ENCODE measurements at regions not wholly inside any gene's neighbourhood (a gene's known extent, or its start where the extent isn't known, plus 50 kb on each side); places are given as distances from the start of the nearest gene placed in this dataset.

GRCh38 chr15:92843326-92843725 lies 56.8 kb upstream of the CHD2 start:
- Mint-ChIP-seq H3K4me1 (peaks cover 16% of the 10 kb centered on the region), H3K27me3 (ENCODE audit: insufficient read depth, low read depth, poor library complexity) (peaks cover 12% of the 10 kb centered on the region), H3K4me3 (no peak overlapping the region), H3K36me3 (ENCODE audit: low read depth) (no peaks in the 10 kb centered on the region), H3K27ac (no peak overlapping the region), H3K9me3 (no peaks in the 10 kb centered on the region)
- Histone ChIP-seq H3K4me3 (no peak overlapping the region), H2AFZ (peak overlapping the region; percentile 38; the same call in 1 of the 2 replicates), H3K27ac (ENCODE audit: low read depth) (no peak overlapping the region), H3K9me2 (ENCODE audit: insufficient read depth) (no peaks in the 10 kb centered on the region), H3K79me2 (replicated peaks; ENCODE audit: insufficient read depth) (no peaks in the 10 kb centered on the region), H4K20me1 (replicated peaks; ENCODE audit: insufficient read depth) (no peaks in the 10 kb centered on the region), H3K27me3 (ENCODE audit: insufficient read depth) (no peaks in the 10 kb centered on the region), H3K4me1 (ENCODE audit: insufficient read depth) (peaks cover 6% of the 10 kb centered on the region), H3K4me2 (no peak overlapping the region), H3F3A (replicated peaks; ENCODE audit: low read depth) (no peaks in the 10 kb centered on the region), H3K36me3 (ENCODE audit: insufficient read depth) (no peaks in the 10 kb centered on the region)
- ATAC-seq (no peak), DNase-seq (ENCODE audit: low spot score) (no peak)
- TF ChIP-seq JUNB (IDR thresholded peaks at IDR 0.05; ENCODE audit: unreplicated experiment) (no peak), STAT1 (IDR thresholded peaks at IDR 0.05; ENCODE audit: unreplicated experiment) (no peak), CREB1 (CRISPR knock-in tag; IDR thresholded peaks at IDR 0.05; ENCODE audit: low read depth) (no peak), EZH2phosphoT487 (IDR thresholded peaks at IDR 0.05; ENCODE audit: unreplicated experiment) (no peak), NANOG (IDR thresholded peaks at IDR 0.05; ENCODE audit: borderline replicate concordance) (no peak), POLR2AphosphoS5 (IDR thresholded peaks at IDR 0.05; ENCODE audit: low read depth) (no peak), EZH2 (IDR thresholded peaks at IDR 0.05; ENCODE audit: low read depth, unreplicated experiment) (no peak), ZNF331 (CRISPR knock-in tag; IDR thresholded peaks at IDR 0.05; ENCODE audit: low read depth) (no peak), ZNF114 (CRISPR knock-in tag; IDR thresholded peaks at IDR 0.05) (no peak)
- TF ChIP-seq, protein P1, sequence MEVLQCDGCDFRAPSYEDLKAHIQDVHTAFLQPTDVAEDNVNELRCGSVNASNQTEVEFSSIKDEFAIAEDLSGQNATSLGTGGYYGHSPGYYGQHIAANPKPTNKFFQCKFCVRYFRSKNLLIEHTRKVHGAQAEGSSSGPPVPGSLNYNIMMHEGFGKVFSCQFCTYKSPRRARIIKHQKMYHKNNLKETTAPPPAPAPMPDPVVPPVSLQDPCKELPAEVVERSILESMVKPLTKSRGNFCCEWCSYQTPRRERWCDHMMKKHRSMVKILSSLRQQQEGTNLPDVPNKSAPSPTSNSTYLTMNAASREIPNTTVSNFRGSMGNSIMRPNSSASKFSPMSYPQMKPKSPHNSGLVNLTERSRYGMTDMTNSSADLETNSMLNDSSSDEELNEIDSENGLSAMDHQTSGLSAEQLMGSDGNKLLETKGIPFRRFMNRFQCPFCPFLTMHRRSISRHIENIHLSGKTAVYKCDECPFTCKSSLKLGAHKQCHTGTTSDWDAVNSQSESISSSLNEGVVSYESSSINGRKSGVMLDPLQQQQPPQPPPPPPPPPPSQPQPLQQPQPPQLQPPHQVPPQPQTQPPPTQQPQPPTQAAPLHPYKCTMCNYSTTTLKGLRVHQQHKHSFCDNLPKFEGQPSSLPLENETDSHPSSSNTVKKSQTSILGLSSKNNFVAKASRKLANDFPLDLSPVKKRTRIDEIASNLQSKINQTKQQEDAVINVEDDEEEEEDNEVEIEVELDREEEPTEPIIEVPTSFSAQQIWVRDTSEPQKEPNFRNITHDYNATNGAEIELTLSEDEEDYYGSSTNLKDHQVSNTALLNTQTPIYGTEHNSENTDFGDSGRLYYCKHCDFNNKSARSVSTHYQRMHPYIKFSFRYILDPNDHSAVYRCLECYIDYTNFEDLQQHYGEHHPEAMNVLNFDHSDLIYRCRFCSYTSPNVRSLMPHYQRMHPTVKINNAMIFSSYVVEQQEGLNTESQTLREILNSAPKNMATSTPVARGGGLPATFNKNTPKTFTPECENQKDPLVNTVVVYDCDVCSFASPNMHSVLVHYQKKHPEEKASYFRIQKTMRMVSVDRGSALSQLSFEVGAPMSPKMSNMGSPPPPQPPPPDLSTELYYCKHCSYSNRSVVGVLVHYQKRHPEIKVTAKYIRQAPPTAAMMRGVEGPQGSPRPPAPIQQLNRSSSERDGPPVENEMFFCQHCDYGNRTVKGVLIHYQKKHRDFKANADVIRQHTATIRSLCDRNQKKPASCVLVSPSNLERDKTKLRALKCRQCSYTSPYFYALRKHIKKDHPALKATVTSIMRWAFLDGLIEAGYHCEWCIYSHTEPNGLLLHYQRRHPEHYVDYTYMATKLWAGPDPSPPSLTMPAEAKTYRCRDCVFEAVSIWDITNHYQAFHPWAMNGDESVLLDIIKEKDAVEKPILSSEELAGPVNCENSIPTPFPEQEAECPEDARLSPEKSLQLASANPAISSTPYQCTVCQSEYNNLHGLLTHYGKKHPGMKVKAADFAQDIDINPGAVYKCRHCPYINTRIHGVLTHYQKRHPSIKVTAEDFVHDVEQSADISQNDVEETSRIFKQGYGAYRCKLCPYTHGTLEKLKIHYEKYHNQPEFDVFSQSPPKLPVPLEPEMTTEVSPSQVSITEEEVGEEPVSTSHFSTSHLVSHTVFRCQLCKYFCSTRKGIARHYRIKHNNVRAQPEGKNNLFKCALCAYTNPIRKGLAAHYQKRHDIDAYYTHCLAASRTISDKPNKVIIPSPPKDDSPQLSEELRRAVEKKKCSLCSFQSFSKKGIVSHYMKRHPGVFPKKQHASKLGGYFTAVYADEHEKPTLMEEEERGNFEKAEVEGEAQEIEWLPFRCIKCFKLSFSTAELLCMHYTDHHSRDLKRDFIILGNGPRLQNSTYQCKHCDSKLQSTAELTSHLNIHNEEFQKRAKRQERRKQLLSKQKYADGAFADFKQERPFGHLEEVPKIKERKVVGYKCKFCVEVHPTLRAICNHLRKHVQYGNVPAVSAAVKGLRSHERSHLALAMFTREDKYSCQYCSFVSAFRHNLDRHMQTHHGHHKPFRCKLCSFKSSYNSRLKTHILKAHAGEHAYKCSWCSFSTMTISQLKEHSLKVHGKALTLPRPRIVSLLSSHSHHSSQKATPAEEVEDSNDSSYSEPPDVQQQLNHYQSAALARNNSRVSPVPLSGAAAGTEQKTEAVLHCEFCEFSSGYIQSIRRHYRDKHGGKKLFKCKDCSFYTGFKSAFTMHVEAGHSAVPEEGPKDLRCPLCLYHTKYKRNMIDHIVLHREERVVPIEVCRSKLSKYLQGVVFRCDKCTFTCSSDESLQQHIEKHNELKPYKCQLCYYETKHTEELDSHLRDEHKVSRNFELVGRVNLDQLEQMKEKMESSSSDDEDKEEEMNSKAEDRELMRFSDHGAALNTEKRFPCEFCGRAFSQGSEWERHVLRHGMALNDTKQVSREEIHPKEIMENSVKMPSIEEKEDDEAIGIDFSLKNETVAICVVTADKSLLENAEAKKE (CRISPR knock-in tag; IDR thresholded peaks at IDR 0.05), result no peak
- TF ChIP-seq, protein P2, sequence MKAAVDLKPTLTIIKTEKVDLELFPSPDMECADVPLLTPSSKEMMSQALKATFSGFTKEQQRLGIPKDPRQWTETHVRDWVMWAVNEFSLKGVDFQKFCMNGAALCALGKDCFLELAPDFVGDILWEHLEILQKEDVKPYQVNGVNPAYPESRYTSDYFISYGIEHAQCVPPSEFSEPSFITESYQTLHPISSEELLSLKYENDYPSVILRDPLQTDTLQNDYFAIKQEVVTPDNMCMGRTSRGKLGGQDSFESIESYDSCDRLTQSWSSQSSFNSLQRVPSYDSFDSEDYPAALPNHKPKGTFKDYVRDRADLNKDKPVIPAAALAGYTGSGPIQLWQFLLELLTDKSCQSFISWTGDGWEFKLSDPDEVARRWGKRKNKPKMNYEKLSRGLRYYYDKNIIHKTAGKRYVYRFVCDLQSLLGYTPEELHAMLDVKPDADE (IDR thresholded peaks at IDR 0.05), result no peak
- TF ChIP-seq, protein P3, sequence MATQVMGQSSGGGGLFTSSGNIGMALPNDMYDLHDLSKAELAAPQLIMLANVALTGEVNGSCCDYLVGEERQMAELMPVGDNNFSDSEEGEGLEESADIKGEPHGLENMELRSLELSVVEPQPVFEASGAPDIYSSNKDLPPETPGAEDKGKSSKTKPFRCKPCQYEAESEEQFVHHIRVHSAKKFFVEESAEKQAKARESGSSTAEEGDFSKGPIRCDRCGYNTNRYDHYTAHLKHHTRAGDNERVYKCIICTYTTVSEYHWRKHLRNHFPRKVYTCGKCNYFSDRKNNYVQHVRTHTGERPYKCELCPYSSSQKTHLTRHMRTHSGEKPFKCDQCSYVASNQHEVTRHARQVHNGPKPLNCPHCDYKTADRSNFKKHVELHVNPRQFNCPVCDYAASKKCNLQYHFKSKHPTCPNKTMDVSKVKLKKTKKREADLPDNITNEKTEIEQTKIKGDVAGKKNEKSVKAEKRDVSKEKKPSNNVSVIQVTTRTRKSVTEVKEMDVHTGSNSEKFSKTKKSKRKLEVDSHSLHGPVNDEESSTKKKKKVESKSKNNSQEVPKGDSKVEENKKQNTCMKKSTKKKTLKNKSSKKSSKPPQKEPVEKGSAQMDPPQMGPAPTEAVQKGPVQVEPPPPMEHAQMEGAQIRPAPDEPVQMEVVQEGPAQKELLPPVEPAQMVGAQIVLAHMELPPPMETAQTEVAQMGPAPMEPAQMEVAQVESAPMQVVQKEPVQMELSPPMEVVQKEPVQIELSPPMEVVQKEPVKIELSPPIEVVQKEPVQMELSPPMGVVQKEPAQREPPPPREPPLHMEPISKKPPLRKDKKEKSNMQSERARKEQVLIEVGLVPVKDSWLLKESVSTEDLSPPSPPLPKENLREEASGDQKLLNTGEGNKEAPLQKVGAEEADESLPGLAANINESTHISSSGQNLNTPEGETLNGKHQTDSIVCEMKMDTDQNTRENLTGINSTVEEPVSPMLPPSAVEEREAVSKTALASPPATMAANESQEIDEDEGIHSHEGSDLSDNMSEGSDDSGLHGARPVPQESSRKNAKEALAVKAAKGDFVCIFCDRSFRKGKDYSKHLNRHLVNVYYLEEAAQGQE (IDR thresholded peaks at IDR 0.05; ENCODE audit: unreplicated experiment), result no peak
- TF ChIP-seq, protein P4, sequence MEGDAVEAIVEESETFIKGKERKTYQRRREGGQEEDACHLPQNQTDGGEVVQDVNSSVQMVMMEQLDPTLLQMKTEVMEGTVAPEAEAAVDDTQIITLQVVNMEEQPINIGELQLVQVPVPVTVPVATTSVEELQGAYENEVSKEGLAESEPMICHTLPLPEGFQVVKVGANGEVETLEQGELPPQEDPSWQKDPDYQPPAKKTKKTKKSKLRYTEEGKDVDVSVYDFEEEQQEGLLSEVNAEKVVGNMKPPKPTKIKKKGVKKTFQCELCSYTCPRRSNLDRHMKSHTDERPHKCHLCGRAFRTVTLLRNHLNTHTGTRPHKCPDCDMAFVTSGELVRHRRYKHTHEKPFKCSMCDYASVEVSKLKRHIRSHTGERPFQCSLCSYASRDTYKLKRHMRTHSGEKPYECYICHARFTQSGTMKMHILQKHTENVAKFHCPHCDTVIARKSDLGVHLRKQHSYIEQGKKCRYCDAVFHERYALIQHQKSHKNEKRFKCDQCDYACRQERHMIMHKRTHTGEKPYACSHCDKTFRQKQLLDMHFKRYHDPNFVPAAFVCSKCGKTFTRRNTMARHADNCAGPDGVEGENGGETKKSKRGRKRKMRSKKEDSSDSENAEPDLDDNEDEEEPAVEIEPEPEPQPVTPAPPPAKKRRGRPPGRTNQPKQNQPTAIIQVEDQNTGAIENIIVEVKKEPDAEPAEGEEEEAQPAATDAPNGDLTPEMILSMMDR (conservative IDR thresholded peaks at IDR 0.05; ENCODE audit: low read depth in 2 of 2), result no peak

Measured in GM23338 (cell line).